Stimulated activated CD4-positive, alpha-beta T cell treated with anti-CD3 and anti-CD28 coated beads, Interleukin-12 subunit alpha, Interleukin-12 subunit beta, amount 100 ng/mL, for 48 hours (primary cell): ENCODE measurements at regions not wholly inside any gene's neighbourhood (a gene's known extent, or its start where the extent isn't known, plus 50 kb on each side); places are given as distances from the start of the nearest gene placed in this dataset.
"Not testable (repeated sequence)": the region's sequence is repeated elsewhere in the genome, so short reads cannot be mapped to it uniquely, and the experiment has no call there.

Source experiments
- DNase-seq, 3 donors: peaks; one replicate each; pipeline ENCODE4 v3.0.0-alpha.2; 2020; ENCODE audit warnings: low read depth in 2 of 3, low spot score in 1 of 3

DNA sequence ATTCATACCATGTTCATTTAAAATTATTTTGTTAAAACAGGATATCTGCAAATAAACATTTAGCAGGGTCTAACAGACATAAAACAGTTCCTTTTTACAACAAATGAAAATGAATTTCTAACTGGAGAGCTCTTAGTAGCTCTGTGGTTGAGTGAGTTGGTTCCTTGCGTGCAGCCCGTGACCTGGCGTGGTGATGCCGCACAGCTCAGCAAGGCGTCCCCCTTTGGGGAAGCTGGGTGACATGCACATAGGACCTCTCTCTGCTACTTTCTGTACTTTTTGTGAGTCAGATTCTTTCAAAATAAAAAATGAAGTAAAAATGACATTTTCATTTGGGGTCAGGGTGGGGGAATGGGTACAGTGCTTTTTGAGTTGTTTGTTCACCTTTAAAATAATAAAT lies 75.9 kb downstream of the NPIPB11 start:
- DNase-seq: not testable (repeated sequence)

DNA sequence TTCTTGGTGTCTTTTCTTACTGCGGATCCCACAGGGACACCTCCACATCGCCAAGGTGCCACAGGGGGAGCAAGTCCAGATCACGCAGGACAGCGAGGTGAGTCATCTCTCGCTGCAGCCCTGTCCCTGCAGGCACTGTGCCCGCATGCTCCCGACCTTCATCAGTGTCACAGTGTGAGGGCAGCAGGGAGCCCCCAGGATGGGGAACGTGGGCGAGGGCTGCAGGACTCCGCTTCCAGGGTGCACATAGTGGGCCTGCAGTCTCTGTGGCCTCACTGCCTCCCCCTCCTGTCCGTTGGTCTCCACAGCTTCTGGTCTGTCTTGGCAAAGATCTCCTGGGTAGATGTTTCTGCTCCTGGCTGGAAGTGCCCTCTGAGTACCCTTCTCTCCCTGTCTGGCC lies 78.0 kb downstream of the NPIPB11 start:
- not testable (repeated sequence) for DNase-seq

DNA sequence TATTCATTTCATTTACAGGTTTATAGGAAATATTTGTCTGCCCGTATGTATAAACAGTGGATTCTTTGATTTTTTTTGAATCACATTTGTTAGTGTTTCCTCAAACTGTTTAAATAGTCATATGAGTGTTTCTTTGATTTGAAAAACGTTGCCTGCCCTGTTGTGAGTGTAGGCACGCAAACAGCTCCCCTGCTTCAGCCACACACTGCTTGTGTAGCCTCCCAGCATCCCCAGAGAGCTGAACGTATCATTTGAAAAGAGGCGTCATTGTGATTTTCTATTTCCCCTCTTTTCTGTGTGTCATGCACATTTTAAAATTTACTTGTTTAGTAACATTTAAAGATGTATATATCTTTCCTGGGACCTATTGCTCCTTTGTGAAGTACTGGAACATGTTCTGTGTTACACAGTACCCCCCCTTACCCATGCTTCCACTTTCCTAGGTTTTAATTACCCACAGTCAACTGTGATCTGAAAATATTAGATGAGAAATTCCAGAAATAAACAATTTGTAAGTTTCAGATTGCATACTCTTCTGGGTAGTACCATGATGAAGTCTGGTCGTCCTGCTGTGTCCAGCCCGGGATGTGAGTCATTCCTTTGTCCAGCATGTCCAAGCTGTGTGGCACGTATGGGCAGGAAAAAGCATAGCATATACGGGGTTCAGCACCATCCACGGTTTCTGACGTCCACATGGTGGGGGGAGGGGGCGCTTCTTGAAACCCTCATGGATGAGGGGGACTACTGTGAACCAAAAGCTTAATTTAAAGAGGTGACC lies 78.7 kb downstream of the NPIPB11 start:
- not testable (repeated sequence) for DNase-seq

DNA sequence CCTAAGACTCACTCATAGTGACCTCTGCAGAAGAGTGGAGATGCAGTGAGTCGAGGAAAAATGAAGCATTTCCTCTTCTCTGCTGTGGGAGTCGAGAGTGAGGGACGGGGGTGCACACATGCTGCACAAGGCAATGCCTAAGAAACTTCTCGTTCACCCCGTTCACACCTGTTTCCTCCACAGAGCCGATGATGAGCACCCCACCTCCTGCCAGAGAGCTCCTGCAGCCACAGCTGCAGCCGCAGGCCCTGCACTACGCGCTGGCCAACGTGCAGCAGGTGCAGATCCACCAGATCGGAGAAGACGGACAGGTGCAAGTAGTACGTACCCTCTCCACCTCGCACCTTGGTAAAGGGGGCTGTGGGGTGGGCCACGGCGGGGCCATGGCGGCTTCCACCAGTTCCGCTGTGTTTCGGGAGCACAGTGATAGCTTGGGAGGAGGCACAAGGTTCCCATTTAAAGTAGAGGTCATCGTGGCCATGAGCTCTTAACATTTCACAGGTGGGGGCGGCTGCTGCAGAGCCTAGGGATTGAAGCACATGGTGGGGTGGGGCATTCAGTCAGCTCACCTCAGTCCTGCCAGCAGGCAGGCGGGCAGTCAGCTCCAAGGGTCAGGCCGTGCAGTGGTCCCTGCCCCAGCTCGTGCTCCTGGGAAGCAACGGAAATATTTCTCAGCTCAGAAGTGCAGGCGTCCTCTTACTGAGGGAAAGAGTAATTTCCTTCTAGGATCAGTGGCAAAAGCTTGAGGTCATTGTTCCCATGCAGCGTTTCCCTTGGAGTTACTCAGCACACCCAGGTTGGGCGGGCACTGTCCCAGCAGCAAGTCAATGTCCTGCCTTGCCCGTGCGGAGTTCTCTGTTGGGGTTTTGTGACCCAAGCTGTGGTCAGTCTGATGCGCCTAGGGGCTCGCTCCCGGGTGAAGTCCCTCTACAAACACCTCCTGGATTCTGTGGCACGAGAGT lies 80.1 kb downstream of the NPIPB11 start:
- not testable (repeated sequence) for DNase-seq

DNA sequence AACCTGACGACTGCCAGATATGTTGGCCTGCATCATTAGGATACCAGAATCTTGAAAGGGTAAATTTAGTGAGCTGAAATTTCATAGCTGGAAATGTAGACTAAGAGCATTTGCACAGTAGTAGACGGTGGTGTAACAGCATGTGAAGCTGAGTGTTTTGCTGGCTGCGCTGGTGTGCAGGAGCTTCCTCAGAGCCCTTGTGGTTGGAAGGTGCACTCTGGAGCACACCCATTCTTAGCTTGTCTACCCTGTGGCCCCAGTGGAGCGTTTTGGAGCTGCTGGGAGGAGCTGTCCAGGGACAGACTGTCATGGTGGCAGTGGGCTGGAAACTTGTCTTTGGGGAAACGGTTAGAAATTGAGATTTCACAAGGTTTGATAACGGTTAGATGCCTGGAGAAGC lies 82.8 kb downstream of the NPIPB11 start:
- not testable (repeated sequence) for DNase-seq

- no peak for DNase-seq
Observed at GRCh38 chr16:29321585-29321984, 84.9 kb downstream of the NPIPB11 start.

- DNase-seq: no peak
Observed at GRCh38 chr16:29321000-29321393, 85.5 kb downstream of the NPIPB11 start.

- DNase-seq: no peak
Observed at GRCh38 chr16:29320274-29320999, 86.1 kb downstream of the NPIPB11 start.

- DNase-seq: no peak
Observed at GRCh38 chr16:29319726-29320125, 86.8 kb downstream of the NPIPB11 start.

- peak in 1 of 3 donors; percentile 3 for DNase-seq
Observed at GRCh38 chr16:29318561-29318968, 87.9 kb downstream of the NPIPB11 start.

GRCh38 chr16:29318037-29318436 lies 88.5 kb downstream of the NPIPB11 start:
- DNase-seq: no peak

- DNase-seq: no peak
Observed at GRCh38 chr16:29317269-29317668, 89.2 kb downstream of the NPIPB11 start.

GRCh38 chr16:29316761-29317183 lies 89.7 kb downstream of the NPIPB11 start:
- no peak for DNase-seq

- DNase-seq: no peak
Observed at GRCh38 chr16:29315916-29316517, 90.5 kb downstream of the NPIPB11 start.

DNA sequence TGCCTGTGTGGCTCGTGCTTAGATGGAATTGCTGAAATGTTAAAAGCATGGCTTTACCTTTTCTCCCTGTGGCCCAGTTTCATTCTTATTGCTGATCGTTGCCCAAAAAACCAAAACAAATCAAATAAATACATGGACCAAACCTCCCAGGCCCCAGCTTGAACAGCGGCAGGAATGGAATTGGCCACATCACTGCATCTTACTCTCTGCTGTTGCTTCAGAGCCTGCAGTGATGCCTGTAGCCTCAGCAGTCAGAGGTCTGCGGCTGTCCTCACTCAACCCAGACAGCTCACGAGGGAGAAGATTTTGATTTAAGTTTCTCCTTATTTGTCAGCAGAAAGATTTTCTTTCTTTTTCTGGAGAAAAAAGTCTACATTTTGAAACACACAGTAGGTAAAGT lies 91.5 kb downstream of the NPIPB11 start:
- DNase-seq: no peak

- DNase-seq: no peak
Observed at GRCh38 chr16:29314292-29314934, 92.1 kb downstream of the NPIPB11 start.

DNA sequence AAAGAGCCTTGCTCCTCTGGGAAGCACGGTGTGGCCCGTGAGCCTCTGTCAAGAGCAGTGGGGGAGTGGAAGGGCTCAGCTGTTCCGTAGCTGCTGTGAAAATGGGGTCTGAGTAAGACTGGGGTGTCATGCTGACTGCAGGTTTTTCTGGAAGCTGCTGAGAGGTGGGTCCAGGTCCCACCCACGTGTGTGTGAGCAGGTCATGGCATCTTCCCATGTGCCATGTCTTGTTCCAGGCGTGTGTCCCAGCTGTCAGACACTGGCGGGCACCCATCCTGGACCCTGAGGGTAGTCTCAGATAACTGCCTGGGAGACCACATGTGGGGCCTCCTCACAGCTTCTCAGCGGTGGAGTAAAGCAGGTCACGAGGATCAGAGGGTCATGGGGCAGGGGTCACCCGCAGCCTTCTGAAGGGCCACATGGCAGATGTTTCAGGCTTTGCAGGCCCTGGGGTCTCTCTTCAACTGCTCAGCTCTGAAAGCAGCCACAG lies 92.9 kb downstream of the NPIPB11 start:
- DNase-seq: no peak

DNA sequence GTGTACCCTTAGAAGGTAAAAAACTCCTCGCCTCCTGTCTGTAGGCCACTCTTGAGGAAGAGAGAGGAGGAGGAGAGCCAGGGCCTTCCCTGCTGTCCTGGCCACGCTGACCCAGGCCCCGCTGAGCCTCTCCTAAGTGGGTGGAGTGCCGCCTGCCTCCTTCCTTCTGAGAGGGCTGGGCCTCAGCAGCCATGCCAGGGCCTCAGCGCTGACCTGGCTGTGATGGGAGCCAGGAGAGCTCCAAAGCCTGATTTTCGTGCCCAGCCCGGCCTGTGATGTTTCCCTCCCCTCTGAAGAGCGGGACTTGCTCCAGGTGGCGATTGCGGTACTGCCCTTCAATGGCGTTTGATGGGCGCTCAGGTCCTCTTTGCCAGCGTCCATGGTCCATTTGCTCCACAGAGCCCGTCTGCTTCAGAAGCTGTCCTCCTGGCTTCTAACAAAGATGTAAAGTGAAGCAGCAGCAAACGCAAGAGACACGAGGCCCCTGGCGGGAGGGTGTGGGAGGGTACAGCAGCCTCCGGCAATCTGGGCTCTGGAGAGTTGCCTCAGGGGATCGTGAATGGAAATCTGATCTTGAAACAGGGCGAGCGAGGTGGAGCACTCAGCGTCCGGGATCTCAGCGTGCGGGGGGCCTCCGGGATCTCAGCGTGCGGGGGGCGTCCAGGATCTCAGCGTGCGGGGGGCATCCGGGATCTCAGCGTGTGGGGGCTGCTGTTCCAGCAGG lies 93.5 kb downstream of the NPIPB11 start:
- DNase-seq: no peak

GRCh38 chr16:29312345-29312675 lies 94.2 kb downstream of the NPIPB11 start:
- DNase-seq: not testable (repeated sequence)
